ENCODE measurements at regions not wholly inside any gene's neighbourhood (a gene's known extent, or its start where the extent isn't known, plus 50 kb on each side); places are given as distances from the start of the nearest gene placed in this dataset.

GRCh38 chr18:44582456-44582855, 98.2 kb upstream of the SETBP1 start:
- no peak for DNase-seq (ENCODE audit: low read depth in 2 of 2)

GRCh38 chr18:44584900-44585299, 95.8 kb upstream of the SETBP1 start:
- DNase-seq (ENCODE audit: low read depth in 2 of 2) = no peak

- DNase-seq (ENCODE audit: low read depth in 2 of 2) = no peak
Observed at GRCh38 chr18:44586782-44587524, 93.7 kb upstream of the SETBP1 start.

- no peak for DNase-seq (ENCODE audit: low read depth in 2 of 2)
Observed at GRCh38 chr18:44588508-44588907, 92.2 kb upstream of the SETBP1 start.

GRCh38 chr18:44589693-44590355, 90.9 kb upstream of the SETBP1 start:
- no peak for DNase-seq (ENCODE audit: low read depth in 2 of 2)

GRCh38 chr18:44590956-44591670, 89.6 kb upstream of the SETBP1 start:
- DNase-seq (ENCODE audit: low read depth in 2 of 2) = no peak

- no peak for DNase-seq (ENCODE audit: low read depth in 2 of 2)
Observed at GRCh38 chr18:44592639-44593038, 88.0 kb upstream of the SETBP1 start.

- no peak for DNase-seq (ENCODE audit: low read depth in 2 of 2)
Observed at GRCh38 chr18:44594799-44595467, 85.8 kb upstream of the SETBP1 start.

GRCh38 chr18:44597797-44598196, 82.9 kb upstream of the SETBP1 start:
- DNase-seq (ENCODE audit: low read depth in 2 of 2) = no peak

- no peak for DNase-seq (ENCODE audit: low read depth in 2 of 2)
Observed at GRCh38 chr18:44598514-44598913, 82.2 kb upstream of the SETBP1 start.

GRCh38 chr18:44599412-44599811, 81.3 kb upstream of the SETBP1 start:
- DNase-seq (ENCODE audit: low read depth in 2 of 2) = no peak

GRCh38 chr18:44601447-44601846, 79.2 kb upstream of the SETBP1 start:
- DNase-seq (ENCODE audit: low read depth in 2 of 2) = no peak

- DNase-seq (ENCODE audit: low read depth in 2 of 2) = no peak
Observed at GRCh38 chr18:44602380-44602779, 78.3 kb upstream of the SETBP1 start.

GRCh38 chr18:44602845-44603244, 77.8 kb upstream of the SETBP1 start:
- no peak for DNase-seq (ENCODE audit: low read depth in 2 of 2)

GRCh38 chr18:44609181-44609941, 71.3 kb upstream of the SETBP1 start:
- no peak for DNase-seq (ENCODE audit: low read depth in 2 of 2)

- no peak for DNase-seq (ENCODE audit: low read depth in 2 of 2)
Observed at GRCh38 chr18:44620812-44621211, 59.9 kb upstream of the SETBP1 start.

- DNase-seq (ENCODE audit: low read depth in 2 of 2) = no peak
Observed at GRCh38 chr18:44624052-44624451, 56.6 kb upstream of the SETBP1 start.

GRCh38 chr18:44625386-44625785, 55.3 kb upstream of the SETBP1 start:
- no peak for DNase-seq (ENCODE audit: low read depth in 2 of 2)

GRCh38 chr18:44626236-44626635, 54.5 kb upstream of the SETBP1 start:
- no peak for DNase-seq (ENCODE audit: low read depth in 2 of 2)

GRCh38 chr18:44626807-44627206, 53.9 kb upstream of the SETBP1 start:
- DNase-seq (ENCODE audit: low read depth in 2 of 2) = no peak

GRCh38 chr18:44627280-44627679, 53.4 kb upstream of the SETBP1 start:
- DNase-seq (ENCODE audit: low read depth in 2 of 2) = no peak

- no peak for DNase-seq (ENCODE audit: low read depth in 2 of 2)
Observed at GRCh38 chr18:44629406-44629805, 51.3 kb upstream of the SETBP1 start.
